ENCODE measurements at regions not wholly inside any gene's neighbourhood (a gene's known extent, or its start where the extent isn't known, plus 50 kb on each side); places are given as distances from the start of the nearest gene placed in this dataset.

DNA sequence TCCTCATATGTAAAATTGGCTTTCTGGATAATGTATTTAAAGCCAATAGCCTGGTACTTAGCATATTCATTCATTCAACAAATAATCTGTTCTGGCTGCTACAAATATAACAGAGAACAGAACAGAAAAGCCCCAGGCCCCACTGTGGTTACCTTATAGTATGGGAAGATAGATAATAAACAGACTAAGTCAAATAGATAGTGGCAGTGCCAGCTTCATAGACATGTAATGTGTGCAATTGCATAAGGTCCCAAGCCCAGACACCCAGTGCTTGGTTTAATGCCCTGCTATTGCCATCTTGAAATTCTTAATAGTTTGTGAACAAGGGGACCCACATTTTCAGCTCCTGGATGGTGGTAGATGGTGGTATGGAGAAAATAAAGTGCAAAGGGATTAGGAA is 320.2 kb upstream of the USP15 start:
- Histone ChIP-seq H2AFZ (ENCODE audit: control insufficient read depth, low read length) (no peak overlapping the region), H3K4me2 (ENCODE audit: control insufficient read depth, extremely low read depth, insufficient read depth, low read depth, low read length) (no peak overlapping the region), H4K20me1 (ENCODE audit: control insufficient read depth, extremely low read depth, insufficient read depth, low read length) (no peaks in the 10 kb centered on the region), H3K9me1 (ENCODE audit: control insufficient read depth, extremely low read depth, insufficient read depth, low read length) (no peaks in the 10 kb centered on the region), H3K27me3 (ENCODE audit: control insufficient read depth, extremely low read depth, insufficient read depth, low read length) (no peaks in the 10 kb centered on the region), H3K4me1 (ENCODE audit: control insufficient read depth, extremely low read depth, insufficient read depth, low read length) (no peaks in the 10 kb centered on the region), H3K36me3 (ENCODE audit: control insufficient read depth in 2 of 2, extremely low read depth in 1 of 2, insufficient read depth in 2 of 2, low read length in 2 of 2) (no peaks in the 10 kb centered on the region), H3K9ac (ENCODE audit: control insufficient read depth, extremely low read depth, insufficient read depth, low read length) (no peak overlapping the region), H3K4me3 (ENCODE audit: control insufficient read depth in 2 of 3, extremely low read depth in 1 of 3, insufficient read depth in 2 of 3, low read depth in 1 of 3, low read length in 3 of 3) (no peak overlapping the region), H3K27ac (ENCODE audit: control insufficient read depth, insufficient read depth, low read length) (no peak overlapping the region), H3K79me2 (ENCODE audit: control insufficient read depth, insufficient read depth, low read length) (no peaks in the 10 kb centered on the region), H3K9me3 (ENCODE audit: control insufficient read depth, low read depth, low read length) (no peaks in the 10 kb centered on the region)
- DNase-seq (ENCODE audit: low read depth, low spot score) (no peak), FAIRE-seq (no peak)
- dilution Hi-C loops (cut with MboI; ENCODE audit: extremely low pct_ligation_motif_present, low sequenced_read_pairs): no loop called here
- TF ChIP-seq, protein P1, sequence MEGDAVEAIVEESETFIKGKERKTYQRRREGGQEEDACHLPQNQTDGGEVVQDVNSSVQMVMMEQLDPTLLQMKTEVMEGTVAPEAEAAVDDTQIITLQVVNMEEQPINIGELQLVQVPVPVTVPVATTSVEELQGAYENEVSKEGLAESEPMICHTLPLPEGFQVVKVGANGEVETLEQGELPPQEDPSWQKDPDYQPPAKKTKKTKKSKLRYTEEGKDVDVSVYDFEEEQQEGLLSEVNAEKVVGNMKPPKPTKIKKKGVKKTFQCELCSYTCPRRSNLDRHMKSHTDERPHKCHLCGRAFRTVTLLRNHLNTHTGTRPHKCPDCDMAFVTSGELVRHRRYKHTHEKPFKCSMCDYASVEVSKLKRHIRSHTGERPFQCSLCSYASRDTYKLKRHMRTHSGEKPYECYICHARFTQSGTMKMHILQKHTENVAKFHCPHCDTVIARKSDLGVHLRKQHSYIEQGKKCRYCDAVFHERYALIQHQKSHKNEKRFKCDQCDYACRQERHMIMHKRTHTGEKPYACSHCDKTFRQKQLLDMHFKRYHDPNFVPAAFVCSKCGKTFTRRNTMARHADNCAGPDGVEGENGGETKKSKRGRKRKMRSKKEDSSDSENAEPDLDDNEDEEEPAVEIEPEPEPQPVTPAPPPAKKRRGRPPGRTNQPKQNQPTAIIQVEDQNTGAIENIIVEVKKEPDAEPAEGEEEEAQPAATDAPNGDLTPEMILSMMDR (optimal IDR thresholded peaks at IDR 0.05 in 1 of 3, IDR thresholded peaks at IDR 0.05 in 1 of 3, conservative IDR thresholded peaks at IDR 0.05 in 1 of 3; ENCODE audit: extremely low read depth in 1 of 3, insufficient read depth in 2 of 3, low read length in 3 of 3): no peak
- no peak for TF ChIP-seq EZH2 (IDR thresholded peaks at IDR 0.05; ENCODE audit: low read length)

- H2AFZ ChIP-seq (ENCODE audit: control insufficient read depth, low read length): no peak overlapping the region
- FAIRE-seq (no peak), DNase-seq (ENCODE audit: low read depth, low spot score) (no peak)
- dilution Hi-C loops (cut with MboI; ENCODE audit: extremely low pct_ligation_motif_present, low sequenced_read_pairs): no loop called here
- no peak overlapping the region for H3K4me3 ChIP-seq (ENCODE audit: control insufficient read depth in 2 of 3, extremely low read depth in 1 of 3, insufficient read depth in 2 of 3, low read depth in 1 of 3, low read length in 3 of 3)
- no peaks in the 10 kb centered on the region for H4K20me1 ChIP-seq (ENCODE audit: control insufficient read depth, extremely low read depth, insufficient read depth, low read length)
- H3K4me1 ChIP-seq (ENCODE audit: control insufficient read depth, extremely low read depth, insufficient read depth, low read length): no peaks in the 10 kb centered on the region
- TF ChIP-seq, protein P1 (optimal IDR thresholded peaks at IDR 0.05 in 1 of 3, IDR thresholded peaks at IDR 0.05 in 1 of 3, conservative IDR thresholded peaks at IDR 0.05 in 1 of 3; ENCODE audit: extremely low read depth in 1 of 3, insufficient read depth in 2 of 3, low read length in 3 of 3): no peak
- TF ChIP-seq EZH2 (IDR thresholded peaks at IDR 0.05; ENCODE audit: low read length): no peak
- no peak overlapping the region for H3K4me2 ChIP-seq (ENCODE audit: control insufficient read depth, extremely low read depth, insufficient read depth, low read depth, low read length)
- H3K9me1 ChIP-seq (ENCODE audit: control insufficient read depth, extremely low read depth, insufficient read depth, low read length): no peaks in the 10 kb centered on the region
- H3K9ac ChIP-seq (ENCODE audit: control insufficient read depth, extremely low read depth, insufficient read depth, low read length): no peak overlapping the region
- H3K27me3 ChIP-seq (ENCODE audit: control insufficient read depth, extremely low read depth, insufficient read depth, low read length): no peaks in the 10 kb centered on the region
- peaks cover 1% of the 10 kb centered on the region for H3K9me3 ChIP-seq (ENCODE audit: control insufficient read depth, low read depth, low read length)
- no peak overlapping the region for H3K27ac ChIP-seq (ENCODE audit: control insufficient read depth, insufficient read depth, low read length)
- H3K36me3 ChIP-seq (ENCODE audit: control insufficient read depth in 2 of 2, extremely low read depth in 1 of 2, insufficient read depth in 2 of 2, low read length in 2 of 2): no peaks in the 10 kb centered on the region
- no peaks in the 10 kb centered on the region for H3K79me2 ChIP-seq (ENCODE audit: control insufficient read depth, insufficient read depth, low read length)
These were observed 303.7 kb upstream of the USP15 start for GRCh38 chr12:61956545-61956944.
